ENCODE measurements at regions not wholly inside any gene's neighbourhood (a gene's known extent, or its start where the extent isn't known, plus 50 kb on each side); places are given as distances from the start of the nearest gene placed in this dataset.

- DNase-seq = no peak
These were observed 253.8 kb downstream of the TNS1 start for GRCh38 chr2:217749008-217749407.

- no peak for DNase-seq
These were observed 256.0 kb downstream of the TNS1 start for GRCh38 chr2:217746808-217747207.

- DNase-seq = no peak
These were observed 258.6 kb downstream of the TNS1 start for GRCh38 chr2:217743966-217744761.

GRCh38 chr2:217743407-217743806, 259.4 kb downstream of the TNS1 start:
- DNase-seq = no peak

GRCh38 chr2:217742841-217743240, 260.0 kb downstream of the TNS1 start:
- DNase-seq = no peak

- DNase-seq = no peak
These were observed 260.5 kb downstream of the TNS1 start for GRCh38 chr2:217742276-217742675.

GRCh38 chr2:217741381-217741955, 261.3 kb downstream of the TNS1 start:
- DNase-seq = no peak

- no peak for DNase-seq
These were observed 262.0 kb downstream of the TNS1 start for GRCh38 chr2:217740756-217741155.

GRCh38 chr2:217740178-217740577, 262.6 kb downstream of the TNS1 start:
- DNase-seq = no peak

GRCh38 chr2:217739741-217740140, 263.1 kb downstream of the TNS1 start:
- no peak for DNase-seq

- DNase-seq = no peak
These were observed 264.7 kb downstream of the TNS1 start for GRCh38 chr2:217738061-217738460.

- DNase-seq = no peak
These were observed 265.8 kb downstream of the TNS1 start for GRCh38 chr2:217736776-217737550.

GRCh38 chr2:217735899-217736298, 266.9 kb downstream of the TNS1 start:
- DNase-seq = no peak

GRCh38 chr2:217735034-217735433, 267.8 kb downstream of the TNS1 start:
- no peak for DNase-seq

GRCh38 chr2:217733461-217733860, 269.3 kb downstream of the TNS1 start:
- no peak for DNase-seq

GRCh38 chr2:217732992-217733391, 269.8 kb downstream of the TNS1 start:
- no peak for DNase-seq

- no peak for DNase-seq
These were observed 271.0 kb downstream of the TNS1 start for GRCh38 chr2:217731805-217732204.

- no peak for DNase-seq
These were observed 273.3 kb downstream of the TNS1 start for GRCh38 chr2:217729421-217730053.

GRCh38 chr2:217727801-217728200, 275.0 kb downstream of the TNS1 start:
- no peak for DNase-seq

GRCh38 chr2:217725409-217725808, 277.4 kb downstream of the TNS1 start:
- no peak for DNase-seq

- no peak for DNase-seq
These were observed 278.3 kb downstream of the TNS1 start for GRCh38 chr2:217724471-217724870.

- no peak for DNase-seq
These were observed 278.8 kb downstream of the TNS1 start for GRCh38 chr2:217723981-217724380.

Data from occipital lobe (tissue), 1 donor.